ENCODE measurements at regions not wholly inside any gene's neighbourhood (a gene's known extent, or its start where the extent isn't known, plus 50 kb on each side); places are given as distances from the start of the nearest gene placed in this dataset.
"Not testable (repeated sequence)": the region's sequence is repeated elsewhere in the genome, so short reads cannot be mapped to it uniquely, and the experiment has no call there.

DNA sequence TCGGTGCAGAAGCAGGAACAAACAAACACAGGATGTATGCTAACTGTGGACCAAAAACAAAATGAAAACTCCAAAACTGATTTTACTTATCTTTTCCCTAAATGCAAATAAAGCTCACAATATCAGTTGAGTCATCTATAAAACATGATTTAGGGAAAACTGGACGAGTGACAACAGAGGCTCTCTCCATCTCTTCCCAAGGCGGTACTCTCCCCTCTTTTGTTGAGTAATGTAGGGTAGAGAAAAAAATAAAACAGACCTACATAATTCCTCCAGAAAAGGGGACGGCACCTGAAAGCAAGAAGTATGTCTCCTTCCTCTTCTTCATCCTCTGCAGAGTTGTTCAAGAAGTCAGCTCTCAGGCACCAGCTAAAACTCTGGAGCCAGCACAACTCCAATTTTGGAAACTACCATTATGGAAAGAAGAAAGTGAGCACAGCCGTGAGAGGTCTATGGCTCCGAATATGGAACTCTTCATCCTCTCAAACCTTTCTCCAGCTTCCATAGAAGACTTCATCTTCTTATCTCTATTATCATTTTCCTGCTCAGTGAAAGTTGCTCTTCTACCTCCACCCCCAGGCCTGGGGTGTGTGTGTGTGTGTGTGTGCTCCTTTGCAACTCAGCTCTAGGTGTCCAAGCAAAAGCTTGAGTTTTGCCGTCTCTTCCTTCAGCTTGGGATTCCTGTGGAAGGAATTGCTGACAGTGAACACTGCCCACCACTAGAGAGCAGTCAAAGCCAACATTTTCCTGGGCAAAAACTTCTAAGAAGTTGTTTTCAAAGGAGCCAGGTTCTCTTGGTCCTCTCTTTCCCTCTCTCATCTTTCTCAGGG lies 155.4 kb downstream of the DIO2 start:
- peak; percentile 54 for DNase-seq

GRCh38 chr14:80055226-80055625 lies 156.1 kb downstream of the DIO2 start:
- no peak for DNase-seq

DNA sequence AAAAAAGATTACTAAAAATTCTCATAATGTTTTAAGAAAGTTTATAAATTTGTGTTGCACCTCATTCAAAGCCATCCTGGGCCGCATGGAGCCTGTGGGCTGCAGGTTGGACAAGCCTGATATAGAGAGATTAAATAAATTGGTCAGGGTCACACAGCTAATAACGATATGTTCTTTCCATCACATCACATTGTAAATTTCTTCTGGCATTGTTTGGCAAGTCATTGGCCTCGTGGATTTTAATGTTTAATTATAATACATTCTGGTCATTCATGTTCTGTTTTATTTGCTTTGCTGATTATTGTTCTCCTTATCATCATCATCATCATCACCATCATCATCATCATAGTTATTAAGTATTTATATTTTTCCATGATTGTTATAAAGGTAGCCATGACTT lies 157.3 kb downstream of the DIO2 start:
- no peak for DNase-seq

GRCh38 chr14:80049055-80049454 lies 162.2 kb downstream of the DIO2 start:
- no peak for DNase-seq

DNA sequence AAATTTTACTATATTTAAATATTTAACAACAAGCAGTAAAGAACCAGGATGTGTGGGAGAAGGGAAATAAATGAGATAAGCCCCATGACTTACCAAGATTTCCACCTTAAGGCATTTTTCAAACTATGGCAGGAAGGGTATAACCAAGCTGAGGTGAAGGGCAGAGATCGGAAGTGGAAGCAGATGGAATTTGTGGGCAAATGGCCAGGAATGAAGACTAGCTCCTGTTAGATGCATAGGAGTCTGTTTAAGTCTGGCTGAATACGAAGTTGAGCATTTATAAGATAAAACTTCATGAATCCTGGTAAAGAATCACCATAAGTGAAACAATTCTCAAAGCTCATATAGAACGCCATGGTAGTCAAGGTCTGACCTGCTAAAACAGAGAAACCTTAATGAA lies 163.5 kb downstream of the DIO2 start:
- no peak for DNase-seq

DNA sequence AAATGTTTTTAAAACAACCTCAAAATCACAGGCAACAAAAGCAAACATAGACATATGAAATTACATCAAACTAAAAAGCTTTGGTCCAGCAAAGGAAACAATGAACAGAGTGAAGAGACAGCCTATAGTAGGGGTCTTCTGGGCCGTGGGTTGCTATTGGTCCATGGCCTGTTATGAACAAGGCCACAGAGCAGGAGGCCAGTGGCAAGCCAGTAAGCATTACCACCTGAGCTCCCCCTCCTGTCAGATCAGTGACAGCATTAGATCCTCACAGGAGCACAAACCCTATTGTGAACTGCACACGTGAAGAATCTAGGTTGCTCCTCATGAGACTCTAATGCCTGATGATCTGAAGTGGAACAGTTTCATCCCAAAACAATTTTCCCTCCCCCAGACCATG lies 174.0 kb downstream of the DIO2 start:
- DNase-seq, result no peak

DNA sequence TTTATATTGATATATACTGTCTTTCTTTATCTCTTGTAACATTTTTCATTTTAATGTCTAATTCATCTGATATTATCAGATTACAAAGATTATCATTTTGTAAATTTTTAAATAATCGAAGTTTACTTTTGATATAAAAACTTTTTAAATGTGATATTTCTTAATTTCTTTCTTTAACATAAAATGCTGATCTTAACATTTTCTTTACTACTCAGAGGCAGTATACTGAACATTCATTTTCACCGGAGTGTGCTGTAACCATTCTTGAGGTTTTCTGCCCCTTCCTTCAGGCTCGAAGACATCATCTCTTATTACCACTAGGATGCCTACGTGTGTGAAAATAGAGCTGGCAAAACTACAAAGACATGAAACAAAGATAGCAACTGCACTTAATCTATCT lies 186.9 kb downstream of the DIO2 start:
- DNase-seq, result no peak

DNA sequence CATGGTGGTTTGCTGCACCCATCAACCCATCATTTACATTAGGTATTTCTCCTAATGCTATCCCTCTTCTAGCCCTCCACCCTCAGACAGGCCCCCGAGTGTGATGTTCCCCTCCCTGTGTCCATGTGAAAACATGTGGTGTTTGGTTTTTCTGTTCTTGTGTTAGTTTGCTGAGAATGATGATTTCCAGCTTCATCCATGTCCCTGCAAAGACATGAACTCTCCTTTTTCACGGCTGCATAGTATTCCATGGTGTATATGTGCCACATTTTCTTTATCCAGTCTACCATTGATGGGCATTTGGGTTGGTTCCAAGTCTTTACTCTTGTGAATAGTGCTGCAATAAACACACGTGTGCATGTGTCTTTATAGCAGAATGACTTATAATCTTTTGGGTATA lies 192.8 kb downstream of the DIO2 start:
- not testable (repeated sequence) for DNase-seq

- DNase-seq, result no peak
Observed at GRCh38 chr14:80017795-80018194, 193.5 kb downstream of the DIO2 start.

DNA sequence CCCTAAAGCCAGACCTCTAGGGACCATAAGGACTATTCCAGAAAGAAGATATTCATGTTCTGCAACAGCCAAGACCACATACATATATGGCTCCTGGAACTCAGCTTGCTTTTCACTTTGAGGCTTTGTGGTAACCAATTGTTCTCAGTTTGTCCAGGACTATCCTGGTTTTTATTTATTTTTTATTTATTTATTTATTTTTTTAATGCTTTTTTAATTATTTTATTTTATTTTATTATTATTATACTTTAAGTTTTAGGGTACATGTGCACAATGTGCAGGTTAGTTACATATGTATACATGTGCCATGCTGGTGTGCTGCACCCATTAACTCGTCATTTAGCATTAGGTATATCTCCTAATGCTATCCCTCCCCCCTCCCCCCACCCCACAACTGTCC lies 201.1 kb downstream of the DIO2 start:
- DNase-seq, result not testable (repeated sequence)

- DNase-seq, result no peak
Observed at GRCh38 chr14:80005561-80005960, 205.7 kb downstream of the DIO2 start.

- DNase-seq, result no peak
Observed at GRCh38 chr14:80004871-80005270, 206.4 kb downstream of the DIO2 start.

DNA sequence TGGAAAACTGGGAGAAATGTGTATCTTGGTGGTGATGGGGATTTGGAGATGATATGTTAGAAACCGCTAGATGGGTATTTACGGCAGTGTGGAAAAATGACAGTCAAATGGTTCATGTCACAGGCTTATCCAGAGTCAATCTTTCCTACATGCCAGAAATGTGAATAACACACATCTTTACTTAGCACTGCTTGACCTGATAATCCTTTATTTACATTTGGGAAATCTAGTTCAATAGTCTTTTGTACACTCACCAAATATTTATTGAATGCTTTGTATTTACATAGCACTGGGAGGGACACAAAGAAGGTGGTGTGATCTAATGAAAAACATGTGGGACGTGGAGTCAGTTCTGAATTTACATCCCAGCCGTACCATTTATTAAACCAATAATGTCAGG lies 208.2 kb downstream of the DIO2 start:
- no peak for DNase-seq

DNA sequence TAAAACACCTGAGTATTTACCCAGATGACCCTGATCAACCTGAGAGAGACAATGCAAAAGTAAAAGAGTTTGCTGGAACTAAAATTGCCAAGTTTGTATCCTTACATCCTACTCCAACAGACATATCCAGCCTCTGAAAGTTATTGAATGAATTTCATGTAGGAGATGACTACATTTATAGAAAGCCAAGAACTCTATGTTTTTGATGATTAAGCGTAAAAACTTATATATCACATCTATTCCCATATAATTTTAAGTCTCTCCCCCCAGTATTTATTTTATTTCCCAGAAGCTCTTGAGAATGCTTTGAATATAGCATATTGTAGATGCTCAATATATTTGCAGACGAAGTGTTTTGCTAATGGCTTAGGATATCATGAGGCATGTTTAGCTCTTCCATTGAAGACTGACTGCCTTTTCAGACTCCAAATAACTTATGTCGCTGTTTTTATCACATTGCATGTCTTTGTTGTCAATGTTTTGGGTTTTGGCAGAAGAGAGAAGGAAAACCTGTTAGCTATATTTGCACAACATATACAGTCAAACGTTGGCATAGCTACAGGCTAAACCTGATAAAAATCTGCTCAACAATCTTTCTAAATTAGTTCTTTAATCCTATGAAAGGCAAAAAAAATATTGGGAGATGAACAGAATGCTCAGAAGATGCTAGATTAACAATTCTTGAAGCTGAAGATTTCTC lies 213.6 kb downstream of the DIO2 start:
- no peak for DNase-seq

DNA sequence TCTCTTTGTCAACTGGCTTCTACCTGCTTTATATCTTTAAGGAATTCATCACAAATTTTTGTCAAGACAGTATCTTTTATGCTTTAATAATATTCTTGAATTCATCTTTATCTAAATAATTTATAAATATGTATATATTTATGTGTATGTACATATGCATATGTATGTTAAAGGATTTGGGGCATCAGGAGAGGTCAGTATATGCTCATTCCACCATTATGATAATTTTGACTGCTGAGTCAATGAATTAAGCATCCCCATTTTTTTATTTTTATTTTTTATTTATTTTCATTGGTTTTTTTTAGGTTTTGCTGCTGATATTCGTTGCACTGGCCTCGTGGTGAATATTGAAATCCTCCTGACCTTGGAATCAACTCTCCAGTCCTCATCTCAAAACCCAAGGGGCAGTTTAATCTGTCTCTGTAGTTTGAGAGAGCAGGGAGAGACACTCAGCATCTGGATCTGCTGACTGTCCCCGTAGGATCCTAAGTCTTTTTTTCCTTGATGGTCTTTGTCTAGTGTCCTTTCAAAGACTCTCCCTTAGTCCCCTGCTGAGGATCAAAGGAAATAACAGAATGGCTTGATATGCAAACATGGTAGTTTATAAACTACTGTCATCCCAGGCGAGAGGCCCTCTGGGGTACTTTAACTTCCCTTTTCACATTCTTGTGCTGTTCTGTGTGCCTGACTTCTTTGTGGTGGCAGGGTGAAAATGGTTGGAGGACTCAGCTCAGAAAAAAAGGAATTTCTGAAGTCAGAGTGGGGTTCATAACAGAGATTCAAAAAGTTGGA lies 218.7 kb downstream of the DIO2 start:
- DNase-seq, result no peak

GRCh38 chr14:79991866-79992265 lies 219.4 kb downstream of the DIO2 start:
- DNase-seq, result no peak

- DNase-seq, result no peak
Observed at GRCh38 chr14:79989990-79990389, 221.3 kb downstream of the DIO2 start.

- DNase-seq, result no peak
Observed at GRCh38 chr14:79986251-79986650, 225.1 kb downstream of the DIO2 start.

DNA sequence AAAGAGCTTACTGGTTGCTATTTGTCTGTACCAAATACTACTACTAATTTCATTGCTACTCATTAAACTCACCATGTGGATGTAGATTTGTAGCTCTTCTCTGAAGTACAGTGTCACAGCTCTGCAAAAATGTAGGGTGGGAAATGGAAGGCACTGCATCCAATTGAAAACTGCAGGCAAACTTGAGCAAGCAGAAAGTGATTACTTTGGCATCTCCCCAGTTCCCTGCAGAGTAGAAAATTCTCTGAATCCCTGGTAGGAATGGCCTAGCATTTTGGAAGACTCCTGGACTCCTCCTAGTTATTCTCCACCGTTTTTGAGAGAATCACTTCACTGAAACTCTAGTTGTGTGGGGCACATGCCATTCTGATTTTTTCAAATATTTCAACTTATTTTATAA lies 239.1 kb downstream of the DIO2 start:
- no peak for DNase-seq

DNA sequence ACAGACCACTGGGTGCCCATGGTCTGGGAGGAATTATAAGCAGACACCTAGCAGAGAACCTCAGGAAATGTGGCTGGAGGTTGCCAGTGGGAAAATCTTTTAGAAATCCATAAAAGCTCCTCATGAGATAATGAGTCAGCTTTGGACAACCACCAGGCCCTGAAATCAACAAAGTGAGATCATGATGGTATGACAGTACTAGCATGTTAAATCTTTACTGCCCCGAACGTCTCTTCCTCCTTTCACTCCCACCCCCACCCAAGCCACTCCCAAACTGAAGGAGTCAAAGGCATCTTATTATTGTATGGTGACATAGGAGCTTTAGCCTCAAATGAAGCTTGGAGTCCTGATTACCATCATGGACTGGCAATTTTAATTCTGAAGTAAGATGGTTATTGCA lies 240.0 kb downstream of the DIO2 start:
- no peak for DNase-seq

DNA sequence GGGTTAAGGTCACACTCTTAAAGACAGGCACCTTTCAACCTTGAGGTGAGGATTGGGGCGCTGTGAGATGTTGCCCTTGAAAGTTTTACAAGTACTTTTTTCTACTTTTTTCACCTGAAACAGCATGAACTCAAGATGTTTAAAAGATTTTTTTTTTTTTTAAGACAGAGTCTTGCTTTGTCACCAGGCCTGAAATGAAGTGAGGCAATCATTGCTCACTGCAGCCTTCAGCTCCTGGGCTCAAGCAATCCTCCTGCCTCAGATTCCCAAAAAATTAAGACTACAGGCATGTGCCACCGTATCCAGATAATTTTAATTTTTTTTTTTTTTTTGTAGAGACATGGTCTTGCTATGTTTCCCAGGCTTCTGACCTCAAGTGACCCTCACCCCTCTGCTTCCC lies 243.9 kb downstream of the DIO2 start:
- DNase-seq, result no peak

- no peak for DNase-seq
Observed at GRCh38 chr14:79967001-79967400, 244.3 kb downstream of the DIO2 start.

GRCh38 chr14:79965896-79966295 lies 245.4 kb downstream of the DIO2 start:
- no peak for DNase-seq

DNA sequence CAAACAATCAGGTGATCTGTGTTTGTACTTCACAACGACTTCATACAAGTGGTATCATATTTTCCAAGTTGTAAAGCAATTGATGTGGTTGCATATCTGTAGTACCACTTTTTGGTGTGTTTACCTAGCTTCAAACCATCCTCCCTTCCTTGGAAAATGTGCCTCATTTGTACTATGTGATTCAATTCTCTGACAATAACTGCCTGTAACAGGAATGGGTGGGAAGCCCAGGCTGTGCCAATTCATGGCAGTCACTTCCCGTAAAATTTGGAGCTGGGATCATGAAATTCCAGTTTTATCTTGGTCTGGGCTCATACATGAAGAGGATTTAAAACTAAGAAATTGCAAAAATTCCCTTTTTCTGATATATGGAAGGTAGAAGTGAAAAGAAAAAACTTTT lies 250.1 kb downstream of the DIO2 start:
- DNase-seq, result no peak

Data from right forelimb (tissue), 1 donor.